ENCODE measurements at regions not wholly inside any gene's neighbourhood (a gene's known extent, or its start where the extent isn't known, plus 50 kb on each side); places are given as distances from the start of the nearest gene placed in this dataset.

DNA sequence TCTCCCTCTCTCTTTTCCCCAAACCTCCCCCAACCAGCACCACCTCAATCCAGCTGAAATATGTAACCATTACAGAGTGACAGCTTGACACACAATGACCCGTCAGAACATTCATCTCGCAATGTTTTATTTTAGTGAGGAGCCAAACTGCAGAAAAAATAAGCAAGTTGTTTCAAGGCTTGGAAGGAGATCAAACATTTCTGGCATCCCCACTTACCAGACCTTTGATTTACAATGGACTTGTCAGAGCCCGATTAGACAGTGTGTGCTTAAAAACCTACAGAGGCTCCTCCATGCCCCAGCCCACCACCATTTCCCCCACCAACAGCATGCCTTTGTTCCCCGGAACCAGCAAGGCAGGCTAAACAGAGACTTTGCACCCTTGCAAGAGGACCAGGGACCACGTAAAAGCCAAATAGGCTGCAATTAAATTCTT is 382.8 kb upstream of the ZNF507 start:
- no peak for TF ChIP-seq CTCF (IDR thresholded peaks at IDR 0.05)
- TF ChIP-seq EP300 (IDR thresholded peaks at IDR 0.05; ENCODE audit: low read depth): no peak
- no peak for TF ChIP-seq POLR2A (IDR thresholded peaks at IDR 0.05)

Data from transverse colon (tissue), 3 donors.